GM19463 (cell line): ENCODE measurements at regions not wholly inside any gene's neighbourhood (a gene's known extent, or its start where the extent isn't known, plus 50 kb on each side); places are given as distances from the start of the nearest gene placed in this dataset.
A peak's percentile ranks its signal among the peaks of the same experiment; 100 is the strongest.

Experiments used
- ATAC-seq: cut with Tn5 transposase; IDR thresholded peaks from one replicate; pipeline ENCODE4 v1.9.1; 2021; ENCODE audit warnings: mild to moderate bottlenecking, moderate library complexity; ENCODE audit not compliant: unreplicated experiment

GRCh38 chr4:111982089-111982488 is 163.2 kb upstream of the FAM241A start:
- ATAC-seq: no peak

GRCh38 chr4:111984169-111984819 is 161.0 kb upstream of the FAM241A start:
- ATAC-seq: no peak

GRCh38 chr4:111985426-111985825 is 159.8 kb upstream of the FAM241A start:
- ATAC-seq: no peak

- no peak for ATAC-seq
Measured at GRCh38 chr4:111986095-111986494, 159.2 kb upstream of the FAM241A start.

- no peak for ATAC-seq
Measured at GRCh38 chr4:111988514-111988913, 156.7 kb upstream of the FAM241A start.

GRCh38 chr4:111989817-111990216 is 155.4 kb upstream of the FAM241A start:
- ATAC-seq: no peak

- peak; percentile 85 for ATAC-seq
Measured at GRCh38 chr4:111991163-111991562, 154.1 kb upstream of the FAM241A start.

- ATAC-seq: peak; percentile 34
Measured at GRCh38 chr4:111991797-111992196, 153.5 kb upstream of the FAM241A start.

- ATAC-seq: no peak
Measured at GRCh38 chr4:111992351-111993168, 152.7 kb upstream of the FAM241A start.

- no peak for ATAC-seq
Measured at GRCh38 chr4:111994392-111994791, 150.9 kb upstream of the FAM241A start.

GRCh38 chr4:111997785-111998184 is 147.5 kb upstream of the FAM241A start:
- no peak for ATAC-seq

GRCh38 chr4:111999801-112000200 is 145.5 kb upstream of the FAM241A start:
- no peak for ATAC-seq

- no peak for ATAC-seq
Measured at GRCh38 chr4:112001041-112001440, 144.2 kb upstream of the FAM241A start.

- ATAC-seq: no peak
Measured at GRCh38 chr4:112002248-112002661, 143.0 kb upstream of the FAM241A start.

GRCh38 chr4:112003231-112003907 is 141.9 kb upstream of the FAM241A start:
- ATAC-seq: no peak

GRCh38 chr4:112005027-112005426 is 140.2 kb upstream of the FAM241A start:
- no peak for ATAC-seq

- no peak for ATAC-seq
Measured at GRCh38 chr4:112007391-112007790, 137.9 kb upstream of the FAM241A start.

GRCh38 chr4:112015960-112016359 is 129.3 kb upstream of the FAM241A start:
- ATAC-seq: no peak

- no peak for ATAC-seq
Measured at GRCh38 chr4:112023402-112023950, 121.8 kb upstream of the FAM241A start.

- no peak for ATAC-seq
Measured at GRCh38 chr4:112026058-112026457, 119.2 kb upstream of the FAM241A start.

GRCh38 chr4:112029771-112030171 is 115.5 kb upstream of the FAM241A start:
- no peak for ATAC-seq
